ENCODE measurements at regions not wholly inside any gene's neighbourhood (a gene's known extent, or its start where the extent isn't known, plus 50 kb on each side); places are given as distances from the start of the nearest gene placed in this dataset.
"Not testable (repeated sequence)": the region's sequence is repeated elsewhere in the genome, so short reads cannot be mapped to it uniquely, and the experiment has no call there.

- no peaks in the 10 kb centered on the region for H3K9me3 Mint-ChIP-seq
- no peaks in the 10 kb centered on the region for H3K36me3 Mint-ChIP-seq (ENCODE audit: low read depth)
- H3K4me1 Mint-ChIP-seq = no peaks in the 10 kb centered on the region
- H3K4me3 Mint-ChIP-seq = no peak overlapping the region
- no peak overlapping the region for H3K27ac Mint-ChIP-seq
- no peak for TF ChIP-seq CTCF (IDR thresholded peaks at IDR 0.05; ENCODE audit: unreplicated experiment in 3 of 3)
- H3K27me3 Mint-ChIP-seq (ENCODE audit: low read depth) = no peaks in the 10 kb centered on the region
Observed at GRCh38 chr4:19478791-19479190, 772.9 kb upstream of the SLIT2 start.

GRCh38 chr4:19473569-19473968, 778.1 kb upstream of the SLIT2 start:
- Mint-ChIP-seq H3K27ac (no peak overlapping the region), H3K4me1 (no peaks in the 10 kb centered on the region), H3K9me3 (peaks cover 8% of the 10 kb centered on the region), H3K36me3 (ENCODE audit: low read depth) (no peaks in the 10 kb centered on the region), H3K27me3 (ENCODE audit: low read depth) (no peaks in the 10 kb centered on the region), H3K4me3 (no peak overlapping the region)
- no peak for TF ChIP-seq CTCF (IDR thresholded peaks at IDR 0.05; ENCODE audit: unreplicated experiment in 3 of 3)

GRCh38 chr4:19472666-19473065, 779.0 kb upstream of the SLIT2 start:
- no peak for TF ChIP-seq CTCF (IDR thresholded peaks at IDR 0.05; ENCODE audit: unreplicated experiment in 3 of 3)
- H3K36me3 Mint-ChIP-seq (ENCODE audit: low read depth) = no peaks in the 10 kb centered on the region
- no peak overlapping the region for H3K4me3 Mint-ChIP-seq
- no peaks in the 10 kb centered on the region for H3K27me3 Mint-ChIP-seq (ENCODE audit: low read depth)
- H3K4me1 Mint-ChIP-seq = no peaks in the 10 kb centered on the region
- H3K27ac Mint-ChIP-seq = no peak overlapping the region
- peaks cover 11% of the 10 kb centered on the region for H3K9me3 Mint-ChIP-seq

GRCh38 chr4:19470001-19470400, 781.7 kb upstream of the SLIT2 start:
- H3K27ac Mint-ChIP-seq; H3K27me3 Mint-ChIP-seq (ENCODE audit: low read depth): not testable (repeated sequence)

GRCh38 chr4:19462117-19462516, 789.6 kb upstream of the SLIT2 start:
- H3K27ac Mint-ChIP-seq = no peak overlapping the region
- no peaks in the 10 kb centered on the region for H3K9me3 Mint-ChIP-seq
- no peak overlapping the region for H3K4me3 Mint-ChIP-seq
- H3K4me1 Mint-ChIP-seq = no peaks in the 10 kb centered on the region
- H3K27me3 Mint-ChIP-seq (ENCODE audit: low read depth) = no peaks in the 10 kb centered on the region
- no peaks in the 10 kb centered on the region for H3K36me3 Mint-ChIP-seq (ENCODE audit: low read depth)
- no peak for TF ChIP-seq CTCF (IDR thresholded peaks at IDR 0.05; ENCODE audit: unreplicated experiment in 3 of 3)

More at GRCh38 chr4:19470001-19470400, 781.7 kb upstream of the SLIT2 start:
- H3K36me3 Mint-ChIP-seq (ENCODE audit: low read depth); H3K4me1 Mint-ChIP-seq; H3K4me3 Mint-ChIP-seq: not testable (repeated sequence)
- H3K9me3 Mint-ChIP-seq = peaks cover 11% of the 10 kb centered on the region

- no peaks in the 10 kb centered on the region for H3K4me1 Mint-ChIP-seq
- no peak for TF ChIP-seq CTCF (IDR thresholded peaks at IDR 0.05; ENCODE audit: unreplicated experiment in 3 of 3)
- H3K36me3 Mint-ChIP-seq (ENCODE audit: low read depth) = no peaks in the 10 kb centered on the region
- H3K27ac Mint-ChIP-seq = no peak overlapping the region
- no peak overlapping the region for H3K4me3 Mint-ChIP-seq
- H3K27me3 Mint-ChIP-seq (ENCODE audit: low read depth) = peaks cover 3% of the 10 kb centered on the region
- peaks cover 9% of the 10 kb centered on the region for H3K9me3 Mint-ChIP-seq
Observed at GRCh38 chr4:19455850-19456602, 795.7 kb upstream of the SLIT2 start.
